A549 (cell line): ENCODE measurements at regions not wholly inside any gene's neighbourhood (a gene's known extent, or its start where the extent isn't known, plus 50 kb on each side); places are given as distances from the start of the nearest gene placed in this dataset.
A peak's percentile ranks its signal among the peaks of the same experiment; 100 is the strongest.

Experiments
- ATAC-seq, 2 experiments: fragments of 200-7000 bp in 1 of 2; fragments of >200 bp in 1 of 2; cut with Nextera tagmentation in 1 of 2; cut with Tn5 transposase in 1 of 2; 3 replicates each; pipeline versions ENCODE4 v1.8.0 to v1.9.1; 2018 to 2020; ENCODE audit warnings: mild to moderate bottlenecking in 1 of 2, moderate library complexity in 1 of 2
- CTCF ChIA-PET: fragments of 300-600 bp; sonication (Branson Sonifier 250); formaldehyde crosslinking; extraction: SDS; loops from one replicate; lab custom pipeline; 2021; ENCODE audit warnings: antibody characterized with exemption, inconsistent platforms; lab: Yijun Ruan, JAX
- POLR2A ChIA-PET: fragments of 350-600 bp; formaldehyde crosslinking; extraction: SDS; loops from one replicate; lab custom pipeline; 2021; ENCODE audit warnings: antibody characterized with exemption, inconsistent platforms; lab: Yijun Ruan, JAX
- DNase-seq, 2 experiments: peaks; one replicate each; pipeline versions ENCODE4 v3.0.0 to v3.0.0-alpha.2; 2011 to 2016; ENCODE audit warnings: low read depth in 1 of 2, low spot score in 1 of 2
- FAIRE-seq: peaks from 2 replicates; lab custom pipeline; 2011; peaks lifted over from hg19 to GRCh38; lab: Jason Lieb, UNC
- H3K27ac ChIP-seq, 2 experiments: fragments of >200 bp; sonication (Bioruptor Twin); formaldehyde crosslinking; 3 replicates each; pipeline ENCODE4 v1.5.1; 2016 to 2017
- H3K4me1 ChIP-seq: fragments of >200 bp; sonication (Bioruptor Twin); formaldehyde crosslinking; 3 replicates; pipeline ENCODE4 v1.6.1; 2016
- H3K4me2 ChIP-seq: fragments of >200 bp; sonication (Bioruptor Twin); formaldehyde crosslinking; 3 replicates; pipeline ENCODE4 v1.6.1; 2016
- H3K4me3 ChIP-seq: fragments of >200 bp; sonication (Bioruptor Twin); formaldehyde crosslinking; 3 replicates; pipeline ENCODE4 v1.5.1; 2016
- H3K9me3 ChIP-seq: fragments of >200 bp; sonication (Bioruptor Twin); formaldehyde crosslinking; 3 replicates; pipeline ENCODE4 v1.6.1; 2016
- CEBPB ChIP-seq, 2 experiments: fragments of >200 bp in 1 of 2; sonication (Bioruptor Twin) in 1 of 2; formaldehyde crosslinking in 1 of 2; IDR thresholded peaks; 2 replicates each; pipeline ENCODE4 v1.6.1; 2012 to 2016
- CHD2 ChIP-seq: fragments of 150-350 bp; IDR thresholded peaks from 2 replicates; pipeline ENCODE4 v1.6.1; 2014; ENCODE audit warnings: low read length; ENCODE audit not compliant: partially characterized antibody
- EHMT2 ChIP-seq: fragments of 200-600 bp; sonication (generic); IDR thresholded peaks from 2 replicates; pipeline ENCODE4 v1.6.1; 2016; ENCODE audit warnings: antibody characterized with exemption, low read depth, mild to moderate bottlenecking, moderate library complexity
- EP300 ChIP-seq, 2 experiments: fragments of >200 bp; sonication (Bioruptor Twin); formaldehyde crosslinking; IDR thresholded peaks; 2 replicates in 1 of 2; 3 replicates in 1 of 2; pipeline ENCODE4 v1.6.1; 2016 to 2017
- ESRRA ChIP-seq: fragments of 150-350 bp; IDR thresholded peaks from 2 replicates; pipeline ENCODE4 v1.6.1; 2014; ENCODE audit warnings: mild to moderate bottlenecking, low read length, borderline replicate concordance
- FOSB ChIP-seq: fragments of 250-450 bp; sonication (Bioruptor Pico); IDR thresholded peaks from 2 replicates; pipeline ENCODE4 v1.5.0; 2020; ENCODE audit warnings: mild to moderate bottlenecking, moderate library complexity
- FOXS1 ChIP-seq: fragments of 250-450 bp; sonication (Bioruptor Pico); IDR thresholded peaks from 2 replicates; pipeline ENCODE4 v1.5.0; 2020; ENCODE audit warnings: mild to moderate bottlenecking, moderate library complexity
- GATA3 ChIP-seq: IDR thresholded peaks from 2 replicates; pipeline ENCODE4 v1.6.1; 2012; ENCODE audit warnings: borderline replicate concordance
- JUN ChIP-seq, 2 experiments: fragments of >200 bp; sonication (Bioruptor Twin); formaldehyde crosslinking; IDR thresholded peaks; 2 replicates in 1 of 2; 3 replicates in 1 of 2; pipeline ENCODE4 v1.6.1; 2016 to 2017
- MYC ChIP-seq: IDR thresholded peaks from 2 replicates; pipeline ENCODE4 v1.6.1; 2012; ENCODE audit warnings: mild to moderate bottlenecking, inconsistent platforms, low read length, improper control_type of control experiment, borderline replicate concordance
- NPAS2 ChIP-seq: fragments of 250-450 bp; sonication (Bioruptor Pico); IDR thresholded peaks from 2 replicates; pipeline ENCODE4 v1.8.0; 2022; ENCODE audit warnings: mild to moderate bottlenecking, moderate library complexity, borderline replicate concordance
- NR3C1 ChIP-seq: fragments of >200 bp; sonication (Bioruptor Twin); formaldehyde crosslinking; IDR thresholded peaks from 3 replicates; pipeline ENCODE4 v1.6.1; 2017
- RCOR1 ChIP-seq: fragments of 150-350 bp; IDR thresholded peaks from 2 replicates; pipeline ENCODE4 v1.6.1; 2014; ENCODE audit warnings: antibody characterized with exemption, low read length, low read depth
- REST ChIP-seq: fragments of 200-600 bp; sonication (generic); IDR thresholded peaks from 2 replicates; pipeline ENCODE4 v1.6.1; 2016; ENCODE audit warnings: antibody characterized with exemption, mild to moderate bottlenecking, moderate library complexity
- RFX5 ChIP-seq: fragments of 450-650 bp; IDR thresholded peaks from 2 replicates; pipeline ENCODE4 v1.7.1; 2014; ENCODE audit warnings: antibody characterized with exemption, mild to moderate bottlenecking, moderate library complexity
- TP53 ChIP-seq: fragments of 250-450 bp; sonication (Bioruptor Pico); IDR thresholded peaks from 2 replicates; pipeline ENCODE4 v1.5.0; 2021; ENCODE audit warnings: mild to moderate bottlenecking, moderate library complexity
- ZC3H11A ChIP-seq: fragments of 450-650 bp; IDR thresholded peaks from 2 replicates; pipeline ENCODE4 v1.6.1; 2014; ENCODE audit warnings: antibody characterized with exemption, mild to moderate bottlenecking
- ZNF302 ChIP-seq: fragments of 250-450 bp; sonication (Bioruptor Pico); IDR thresholded peaks from 2 replicates; pipeline ENCODE4 v1.9.0; 2021; ENCODE audit warnings: inconsistent platforms, mild to moderate bottlenecking, moderate library complexity
- WGBS: methylation state at CpG from one replicate; pipeline ENCODE4 v1.1.6; 2017; ENCODE audit errors: missing lambda C conversion rate; 5-methylcytosine and 5-hydroxymethylcytosine counted together
- TF ChIP-seq, protein P1 (sequence below): IDR thresholded peaks from 2 replicates; pipeline ENCODE4 v1.6.1; 2012
- TF ChIP-seq, protein P2 (sequence below): fragments of >200 bp; sonication (Bioruptor Twin); formaldehyde crosslinking; IDR thresholded peaks from 3 replicates; pipeline ENCODE4 v1.6.1; 2016
- TF ChIP-seq, protein P3 (sequence below): IDR thresholded peaks from 2 replicates; pipeline ENCODE4 v1.6.1; 2012; ENCODE audit warnings: low read depth, borderline replicate concordance

GRCh38 chr3:53973905-53974304 is 82.2 kb upstream of the SELENOK start:
- Histone ChIP-seq H3K27ac (no peak overlapping the region), H3K9me3 (no peaks in the 10 kb centered on the region), H3K4me3 (no peak overlapping the region), H3K4me1 (no peaks in the 10 kb centered on the region), H3K4me2 (no peak overlapping the region)
- no peak for FAIRE-seq
- TF ChIP-seq MYC, result no peak
- TF ChIP-seq RFX5, result no peak
- TF ChIP-seq RCOR1, result no peak
- TF ChIP-seq NPAS2 (CRISPR knock-in tag), result no peak
- TF ChIP-seq, protein P1, sequence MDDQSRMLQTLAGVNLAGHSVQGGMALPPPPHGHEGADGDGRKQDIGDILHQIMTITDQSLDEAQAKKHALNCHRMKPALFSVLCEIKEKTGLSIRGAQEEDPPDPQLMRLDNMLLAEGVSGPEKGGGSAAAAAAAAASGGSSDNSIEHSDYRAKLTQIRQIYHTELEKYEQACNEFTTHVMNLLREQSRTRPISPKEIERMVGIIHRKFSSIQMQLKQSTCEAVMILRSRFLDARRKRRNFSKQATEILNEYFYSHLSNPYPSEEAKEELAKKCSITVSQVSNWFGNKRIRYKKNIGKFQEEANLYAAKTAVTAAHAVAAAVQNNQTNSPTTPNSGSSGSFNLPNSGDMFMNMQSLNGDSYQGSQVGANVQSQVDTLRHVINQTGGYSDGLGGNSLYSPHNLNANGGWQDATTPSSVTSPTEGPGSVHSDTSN, result no peak
- TF ChIP-seq, protein P2, sequence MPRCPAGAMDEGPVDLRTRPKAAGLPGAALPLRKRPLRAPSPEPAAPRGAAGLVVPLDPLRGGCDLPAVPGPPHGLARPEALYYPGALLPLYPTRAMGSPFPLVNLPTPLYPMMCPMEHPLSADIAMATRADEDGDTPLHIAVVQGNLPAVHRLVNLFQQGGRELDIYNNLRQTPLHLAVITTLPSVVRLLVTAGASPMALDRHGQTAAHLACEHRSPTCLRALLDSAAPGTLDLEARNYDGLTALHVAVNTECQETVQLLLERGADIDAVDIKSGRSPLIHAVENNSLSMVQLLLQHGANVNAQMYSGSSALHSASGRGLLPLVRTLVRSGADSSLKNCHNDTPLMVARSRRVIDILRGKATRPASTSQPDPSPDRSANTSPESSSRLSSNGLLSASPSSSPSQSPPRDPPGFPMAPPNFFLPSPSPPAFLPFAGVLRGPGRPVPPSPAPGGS, result no peak
- TF ChIP-seq JUN (IDR thresholded peaks at IDR 0.05), result no peak
- TF ChIP-seq NR3C1, result no peak
- TF ChIP-seq EHMT2, result no peak
- no peak for TF ChIP-seq TP53
- no peak for TF ChIP-seq ZNF302 (CRISPR knock-in tag)
- no peak for TF ChIP-seq CHD2
- TF ChIP-seq CEBPB (IDR thresholded peaks at IDR 0.05), result no peak
- no peak for TF ChIP-seq GATA3
- no peak for TF ChIP-seq FOXS1 (CRISPR knock-in tag)
- TF ChIP-seq ESRRA, result no peak
- no peak for TF ChIP-seq ZC3H11A
- TF ChIP-seq, protein P3, sequence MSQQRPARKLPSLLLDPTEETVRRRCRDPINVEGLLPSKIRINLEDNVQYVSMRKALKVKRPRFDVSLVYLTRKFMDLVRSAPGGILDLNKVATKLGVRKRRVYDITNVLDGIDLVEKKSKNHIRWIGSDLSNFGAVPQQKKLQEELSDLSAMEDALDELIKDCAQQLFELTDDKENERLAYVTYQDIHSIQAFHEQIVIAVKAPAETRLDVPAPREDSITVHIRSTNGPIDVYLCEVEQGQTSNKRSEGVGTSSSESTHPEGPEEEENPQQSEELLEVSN, result no peak
- TF ChIP-seq EP300 (IDR thresholded peaks at IDR 0.05), result no peak
- CTCF ChIA-PET, result no interaction called here
- POLR2A ChIA-PET, result no interaction called here
- no peak for DNase-seq
- 32% methylated on average over 4 of the region's 4 CpGs for WGBS
- no peak for ATAC-seq

- ATAC-seq (no peak), DNase-seq (no peak), FAIRE-seq (no peak)
- 3% methylated on average over 3 of the region's 3 CpGs for WGBS
- Histone ChIP-seq H3K4me2 (no peak overlapping the region), H3K4me3 (no peak overlapping the region), H3K9me3 (no peaks in the 10 kb centered on the region), H3K4me1 (no peaks in the 10 kb centered on the region), H3K27ac (no peak overlapping the region)
- CTCF ChIA-PET, result interaction anchor here (0.6 to 1.3 kb wide), 2 partner anchors 31 to 560 kb away, joined by 4 read pairs; no protein-coding TSS in a partner anchor
- POLR2A ChIA-PET, result no interaction called here
- TF ChIP-seq REST, result peak; percentile 62
- no peak for TF ChIP-seq FOSB (CRISPR knock-in tag)
Measured at GRCh38 chr3:53970661-53971060, 79.0 kb upstream of the SELENOK start.
